GM12875 (cell line): ENCODE measurements at regions not wholly inside any gene's neighbourhood (a gene's known extent, or its start where the extent isn't known, plus 50 kb on each side); places are given as distances from the start of the nearest gene placed in this dataset.

Experiments
- H3K4me3 ChIP-seq: one replicate; pipeline ENCODE4 v1.5.1; 2011; ENCODE audit warnings: low read depth, low read length, control low read depth
- TF ChIP-seq, protein P1 (sequence below): IDR thresholded peaks from 2 replicates; pipeline ENCODE4 v1.5.1; 2011; ENCODE audit warnings: low read depth, mild to moderate bottlenecking, control low read depth, inconsistent platforms, low read length, moderate library complexity, borderline replicate concordance; ENCODE audit not compliant: insufficient read depth

DNA sequence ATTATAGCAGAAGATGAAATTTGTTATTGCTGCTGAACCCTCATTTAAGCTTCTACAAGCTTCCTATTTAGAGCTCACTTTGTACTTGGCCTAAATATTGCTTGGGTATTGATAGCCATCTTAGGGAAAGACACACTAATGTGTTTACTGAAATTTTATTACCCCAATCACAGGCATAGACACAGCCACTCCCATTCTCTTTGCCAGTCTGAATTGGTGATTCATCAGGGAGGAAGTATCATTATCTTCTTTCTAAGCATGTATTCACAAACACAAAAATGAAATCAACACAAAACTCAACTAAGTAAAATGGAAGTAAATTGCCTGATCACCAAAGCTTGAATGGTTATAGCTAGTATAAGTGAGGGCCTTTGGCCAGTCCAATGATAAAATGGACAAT is 666.3 kb downstream of the TSN start:
- H3K4me3 ChIP-seq = no peak overlapping the region
- TF ChIP-seq, protein P1, sequence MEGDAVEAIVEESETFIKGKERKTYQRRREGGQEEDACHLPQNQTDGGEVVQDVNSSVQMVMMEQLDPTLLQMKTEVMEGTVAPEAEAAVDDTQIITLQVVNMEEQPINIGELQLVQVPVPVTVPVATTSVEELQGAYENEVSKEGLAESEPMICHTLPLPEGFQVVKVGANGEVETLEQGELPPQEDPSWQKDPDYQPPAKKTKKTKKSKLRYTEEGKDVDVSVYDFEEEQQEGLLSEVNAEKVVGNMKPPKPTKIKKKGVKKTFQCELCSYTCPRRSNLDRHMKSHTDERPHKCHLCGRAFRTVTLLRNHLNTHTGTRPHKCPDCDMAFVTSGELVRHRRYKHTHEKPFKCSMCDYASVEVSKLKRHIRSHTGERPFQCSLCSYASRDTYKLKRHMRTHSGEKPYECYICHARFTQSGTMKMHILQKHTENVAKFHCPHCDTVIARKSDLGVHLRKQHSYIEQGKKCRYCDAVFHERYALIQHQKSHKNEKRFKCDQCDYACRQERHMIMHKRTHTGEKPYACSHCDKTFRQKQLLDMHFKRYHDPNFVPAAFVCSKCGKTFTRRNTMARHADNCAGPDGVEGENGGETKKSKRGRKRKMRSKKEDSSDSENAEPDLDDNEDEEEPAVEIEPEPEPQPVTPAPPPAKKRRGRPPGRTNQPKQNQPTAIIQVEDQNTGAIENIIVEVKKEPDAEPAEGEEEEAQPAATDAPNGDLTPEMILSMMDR = no peak

DNA sequence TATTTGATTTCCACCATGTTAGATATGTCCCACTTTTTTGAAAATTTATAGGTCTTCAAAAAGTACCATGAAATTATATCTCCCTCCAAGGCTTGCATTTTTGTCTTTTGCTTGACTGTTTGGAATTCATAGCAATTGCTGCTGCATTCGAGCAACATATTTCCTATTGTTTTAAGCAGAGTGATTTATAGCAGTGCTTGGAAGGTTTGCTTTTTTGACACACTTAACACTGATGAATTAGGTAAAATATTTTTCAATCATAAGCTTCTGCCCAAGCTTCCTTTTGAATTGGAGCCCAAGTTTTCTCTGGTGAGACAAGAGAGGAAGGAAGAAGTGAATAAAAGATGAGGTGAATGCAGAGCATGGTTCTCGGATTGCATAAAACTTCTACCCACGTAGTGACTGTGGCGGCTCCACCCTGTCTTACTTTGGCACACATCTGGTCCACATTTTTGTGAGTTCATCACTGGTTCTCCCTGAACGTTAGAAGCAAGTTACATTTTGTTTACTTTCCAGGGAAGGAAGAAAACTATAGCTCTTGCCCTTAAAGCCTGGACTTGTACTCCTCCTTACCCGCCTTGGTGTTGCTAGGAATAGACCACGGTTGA is 667.0 kb downstream of the TSN start:
- TF ChIP-seq, protein P1 = no peak
- H3K4me3 ChIP-seq = no peak overlapping the region

DNA sequence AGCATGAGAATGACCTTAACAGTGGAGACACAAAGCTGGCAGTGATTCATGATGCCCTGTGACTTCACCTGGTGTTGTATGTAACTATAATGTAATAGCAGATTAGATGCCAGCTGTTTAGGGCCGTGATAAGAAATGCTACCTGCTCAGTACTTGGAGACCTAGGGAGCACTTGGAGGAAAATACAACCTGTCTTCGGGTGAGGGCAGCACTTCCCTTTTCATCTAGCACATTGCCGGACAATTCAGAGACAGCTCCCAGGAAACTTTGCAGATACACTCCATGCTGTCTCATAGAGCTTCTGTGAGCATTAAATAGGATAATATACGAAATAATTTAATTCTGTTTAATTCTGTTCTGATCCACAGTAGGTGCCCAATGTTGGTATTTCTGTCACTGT is 668.5 kb downstream of the TSN start:
- TF ChIP-seq, protein P1 = no peak
- H3K4me3 ChIP-seq = no peak overlapping the region

DNA sequence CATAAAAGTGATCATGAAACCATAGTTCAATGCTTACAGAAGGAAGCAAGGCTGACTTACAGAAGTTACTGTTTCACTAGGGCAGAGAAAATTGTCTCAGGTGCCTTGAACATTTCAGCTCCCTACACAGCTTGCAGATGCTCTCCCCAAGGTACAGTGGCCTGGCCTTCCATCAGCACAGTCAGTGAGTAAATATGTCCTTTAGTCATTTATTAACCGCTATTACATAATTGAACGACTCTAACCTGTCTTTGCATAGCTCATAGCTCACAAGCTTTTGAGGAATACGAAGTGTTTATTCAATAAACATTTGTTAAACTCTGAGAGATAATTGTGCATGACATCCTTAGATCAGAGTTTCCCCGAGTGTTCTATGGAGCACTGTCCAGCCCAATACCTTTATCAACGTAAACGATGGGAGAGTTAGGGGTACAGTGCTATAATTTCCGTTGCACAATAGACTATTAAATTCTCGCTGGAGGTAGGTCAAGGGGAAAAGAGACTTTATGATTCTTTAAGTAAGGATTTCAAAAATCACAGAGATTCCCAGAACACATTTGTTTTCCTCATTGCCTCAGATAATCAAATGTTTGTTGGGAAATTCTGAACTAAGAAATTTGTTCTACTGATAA is 677.8 kb downstream of the TSN start:
- no peak overlapping the region for H3K4me3 ChIP-seq
- TF ChIP-seq, protein P1 = no peak

DNA sequence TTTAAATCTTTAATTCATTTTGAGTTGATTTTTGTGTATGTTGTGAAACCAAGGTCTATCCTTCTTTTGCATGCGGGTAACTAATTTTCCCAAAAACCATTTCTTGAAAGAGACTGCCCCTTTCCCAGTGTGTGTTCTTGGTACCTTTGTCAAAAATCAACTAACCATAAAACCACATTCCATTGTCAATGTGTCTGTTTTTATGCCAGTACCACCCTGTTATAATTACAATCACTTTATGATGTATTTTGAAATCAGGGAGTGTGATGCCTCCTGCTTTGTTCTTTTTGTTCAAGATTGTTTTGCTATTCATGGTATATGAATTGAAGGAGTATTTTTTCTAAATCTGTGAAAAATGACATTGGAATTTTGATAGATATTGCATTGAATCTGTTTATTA is 689.6 kb downstream of the TSN start:
- no peak overlapping the region for H3K4me3 ChIP-seq
- TF ChIP-seq, protein P1 = no peak

DNA sequence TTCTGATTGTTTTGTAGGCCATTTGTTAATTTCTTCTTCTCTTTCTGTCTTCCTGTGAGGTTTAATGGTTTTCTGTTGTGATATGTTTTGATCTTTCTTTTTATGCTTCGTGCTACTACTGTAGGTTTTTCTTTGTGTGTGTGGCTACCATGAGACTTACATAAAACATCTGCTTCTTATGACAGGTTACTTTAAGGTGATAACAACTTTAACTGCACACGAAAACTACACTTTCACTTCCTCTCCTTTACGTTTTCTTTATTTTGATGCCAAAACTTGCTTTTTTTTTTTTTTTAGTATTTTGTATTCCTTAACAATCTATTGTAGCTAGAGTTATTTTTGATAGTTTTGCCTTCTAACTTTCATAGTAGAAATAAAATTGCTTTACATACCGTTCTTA is 691.3 kb downstream of the TSN start:
- H3K4me3 ChIP-seq = no peak overlapping the region
- TF ChIP-seq, protein P1 = no peak

DNA sequence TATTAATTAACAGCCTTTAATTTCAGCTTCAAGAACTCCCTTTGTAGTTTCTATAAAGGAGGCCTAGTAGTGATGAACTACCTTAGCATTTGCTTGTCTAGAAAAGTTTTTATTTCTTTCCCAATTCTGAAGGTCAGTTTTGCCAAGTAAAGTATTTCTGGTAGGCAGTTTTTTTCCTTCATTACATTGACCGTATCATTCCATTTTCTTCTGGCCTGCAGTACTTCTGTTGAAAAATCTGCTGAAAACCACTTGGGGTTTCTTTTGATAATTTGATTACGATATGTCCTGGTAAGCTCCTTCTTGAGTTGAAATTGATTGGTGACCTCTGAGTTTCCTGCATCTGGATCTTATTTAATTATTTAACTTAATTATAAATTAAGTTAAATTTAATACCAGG is 691.8 kb downstream of the TSN start:
- TF ChIP-seq, protein P1 = no peak
- no peak overlapping the region for H3K4me3 ChIP-seq
